ENCODE measurements at regions not wholly inside any gene's neighbourhood (a gene's known extent, or its start where the extent isn't known, plus 50 kb on each side); places are given as distances from the start of the nearest gene placed in this dataset.

- Histone ChIP-seq H3K27me3 (ENCODE audit: control insufficient read depth in 5 of 5, insufficient read depth in 4 of 5, low read length in 5 of 5) (no peaks in the 10 kb centered on the region), H3K9me3 (ENCODE audit: control insufficient read depth in 5 of 5, low read length in 5 of 5) (no peaks in the 10 kb centered on the region), H3K9ac (ENCODE audit: low read length in 5 of 5) (no peak overlapping the region), H3K36me3 (ENCODE audit: control insufficient read depth in 5 of 5, insufficient read depth in 5 of 5, low read length in 5 of 5) (no peaks in the 10 kb centered on the region), H3K27ac (ENCODE audit: low read depth, low read length) (no peak overlapping the region), H3K4me1 (ENCODE audit: control insufficient read depth in 5 of 5, insufficient read depth in 5 of 5, low read length in 5 of 5) (no peaks in the 10 kb centered on the region), H3K4me3 (ENCODE audit: low read depth in 1 of 5, low read length in 5 of 5) (no peak overlapping the region)
These were observed 282.5 kb downstream of the KCNA4 start for GRCh38 chr11:29734287-29734686.

- Histone ChIP-seq H3K4me3 (ENCODE audit: low read depth in 1 of 5, low read length in 5 of 5) (no peak overlapping the region), H3K27me3 (ENCODE audit: control insufficient read depth in 5 of 5, insufficient read depth in 4 of 5, low read length in 5 of 5) (no peaks in the 10 kb centered on the region), H3K4me1 (ENCODE audit: control insufficient read depth in 5 of 5, insufficient read depth in 5 of 5, low read length in 5 of 5) (no peaks in the 10 kb centered on the region), H3K36me3 (ENCODE audit: control insufficient read depth in 5 of 5, insufficient read depth in 5 of 5, low read length in 5 of 5) (no peaks in the 10 kb centered on the region), H3K9ac (ENCODE audit: low read length in 5 of 5) (no peak overlapping the region), H3K9me3 (ENCODE audit: control insufficient read depth in 5 of 5, low read length in 5 of 5) (no peaks in the 10 kb centered on the region), H3K27ac (ENCODE audit: low read depth, low read length) (no peak overlapping the region)
These were observed 303.0 kb downstream of the KCNA4 start for GRCh38 chr11:29713831-29714320.

GRCh38 chr11:29712616-29713015, 304.2 kb downstream of the KCNA4 start:
- Histone ChIP-seq H3K36me3 (ENCODE audit: control insufficient read depth in 5 of 5, insufficient read depth in 5 of 5, low read length in 5 of 5) (no peaks in the 10 kb centered on the region), H3K9me3 (ENCODE audit: control insufficient read depth in 5 of 5, low read length in 5 of 5) (no peaks in the 10 kb centered on the region), H3K4me3 (ENCODE audit: low read depth in 1 of 5, low read length in 5 of 5) (no peak overlapping the region), H3K4me1 (ENCODE audit: control insufficient read depth in 5 of 5, insufficient read depth in 5 of 5, low read length in 5 of 5) (no peaks in the 10 kb centered on the region), H3K27me3 (ENCODE audit: control insufficient read depth in 5 of 5, insufficient read depth in 4 of 5, low read length in 5 of 5) (no peaks in the 10 kb centered on the region), H3K27ac (ENCODE audit: low read depth, low read length) (no peak overlapping the region), H3K9ac (ENCODE audit: low read length in 5 of 5) (no peak overlapping the region)

- Histone ChIP-seq H3K4me3 (ENCODE audit: low read depth in 1 of 5, low read length in 5 of 5) (no peak overlapping the region), H3K27me3 (ENCODE audit: control insufficient read depth in 5 of 5, insufficient read depth in 4 of 5, low read length in 5 of 5) (no peaks in the 10 kb centered on the region), H3K9ac (ENCODE audit: low read length in 5 of 5) (no peak overlapping the region), H3K9me3 (ENCODE audit: control insufficient read depth in 5 of 5, low read length in 5 of 5) (no peaks in the 10 kb centered on the region), H3K27ac (ENCODE audit: low read depth, low read length) (no peak overlapping the region), H3K36me3 (ENCODE audit: control insufficient read depth in 5 of 5, insufficient read depth in 5 of 5, low read length in 5 of 5) (no peaks in the 10 kb centered on the region), H3K4me1 (ENCODE audit: control insufficient read depth in 5 of 5, insufficient read depth in 5 of 5, low read length in 5 of 5) (no peaks in the 10 kb centered on the region)
These were observed 308.9 kb downstream of the KCNA4 start for GRCh38 chr11:29707924-29708323.

GRCh38 chr11:29685361-29685760, 331.5 kb downstream of the KCNA4 start:
- H3K9me3 ChIP-seq (ENCODE audit: control insufficient read depth in 5 of 5, low read length in 5 of 5) = peaks cover 0 to 3% (median 0%) of the 10 kb centered on the region in 5 donors
- H3K9ac ChIP-seq (ENCODE audit: low read length in 5 of 5) = no peak overlapping the region
- peaks cover 0 to 11% (median under 1%) of the 10 kb centered on the region in 5 donors for H3K4me1 ChIP-seq (ENCODE audit: control insufficient read depth in 5 of 5, insufficient read depth in 5 of 5, low read length in 5 of 5)
- H3K27ac ChIP-seq (ENCODE audit: low read depth, low read length) = no peak overlapping the region
- no peaks in the 10 kb centered on the region for H3K36me3 ChIP-seq (ENCODE audit: control insufficient read depth in 5 of 5, insufficient read depth in 5 of 5, low read length in 5 of 5)
- H3K27me3 ChIP-seq (ENCODE audit: control insufficient read depth in 5 of 5, insufficient read depth in 4 of 5, low read length in 5 of 5) = no peaks in the 10 kb centered on the region
- no peak overlapping the region for H3K4me3 ChIP-seq (ENCODE audit: low read depth in 1 of 5, low read length in 5 of 5)

- no peak overlapping the region for H3K9ac ChIP-seq (ENCODE audit: low read length in 5 of 5)
- H3K4me3 ChIP-seq (ENCODE audit: low read depth in 1 of 5, low read length in 5 of 5) = no peak overlapping the region
- H3K9me3 ChIP-seq (ENCODE audit: control insufficient read depth in 5 of 5, low read length in 5 of 5) = peaks cover 0 to 3% (median 0%) of the 10 kb centered on the region in 5 donors
- H3K36me3 ChIP-seq (ENCODE audit: control insufficient read depth in 5 of 5, insufficient read depth in 5 of 5, low read length in 5 of 5) = no peaks in the 10 kb centered on the region
- peaks cover 0 to 12% (median 3%) of the 10 kb centered on the region in 5 donors for H3K4me1 ChIP-seq (ENCODE audit: control insufficient read depth in 5 of 5, insufficient read depth in 5 of 5, low read length in 5 of 5)
- H3K27me3 ChIP-seq (ENCODE audit: control insufficient read depth in 5 of 5, insufficient read depth in 4 of 5, low read length in 5 of 5) = no peaks in the 10 kb centered on the region
- no peak overlapping the region for H3K27ac ChIP-seq (ENCODE audit: low read depth, low read length)
These were observed 334.0 kb downstream of the KCNA4 start for GRCh38 chr11:29682856-29683255.

- no peaks in the 10 kb centered on the region for H3K27me3 ChIP-seq (ENCODE audit: control insufficient read depth in 5 of 5, insufficient read depth in 4 of 5, low read length in 5 of 5)
- H3K9me3 ChIP-seq (ENCODE audit: control insufficient read depth in 5 of 5, low read length in 5 of 5) = no peaks in the 10 kb centered on the region
- no peak overlapping the region for H3K9ac ChIP-seq (ENCODE audit: low read length in 5 of 5)
- peaks cover 0 to 14% (median 3%) of the 10 kb centered on the region in 5 donors for H3K4me1 ChIP-seq (ENCODE audit: control insufficient read depth in 5 of 5, insufficient read depth in 5 of 5, low read length in 5 of 5)
- no peaks in the 10 kb centered on the region for H3K36me3 ChIP-seq (ENCODE audit: control insufficient read depth in 5 of 5, insufficient read depth in 5 of 5, low read length in 5 of 5)
- no peak overlapping the region for H3K4me3 ChIP-seq (ENCODE audit: low read depth in 1 of 5, low read length in 5 of 5)
- H3K27ac ChIP-seq (ENCODE audit: low read depth, low read length) = no peak overlapping the region
These were observed 336.8 kb downstream of the KCNA4 start for GRCh38 chr11:29679996-29680395.

GRCh38 chr11:29676993-29677392, 339.8 kb downstream of the KCNA4 start:
- H3K9ac ChIP-seq (ENCODE audit: low read length in 5 of 5) = no peak overlapping the region
- no peak overlapping the region for H3K27ac ChIP-seq (ENCODE audit: low read depth, low read length)
- H3K9me3 ChIP-seq (ENCODE audit: control insufficient read depth in 5 of 5, low read length in 5 of 5) = no peaks in the 10 kb centered on the region
- peaks cover 0 to 14% (median 3%) of the 10 kb centered on the region in 5 donors for H3K4me1 ChIP-seq (ENCODE audit: control insufficient read depth in 5 of 5, insufficient read depth in 5 of 5, low read length in 5 of 5)
- H3K4me3 ChIP-seq (ENCODE audit: low read depth in 1 of 5, low read length in 5 of 5) = no peak overlapping the region
- H3K36me3 ChIP-seq (ENCODE audit: control insufficient read depth in 5 of 5, insufficient read depth in 5 of 5, low read length in 5 of 5) = no peaks in the 10 kb centered on the region
- H3K27me3 ChIP-seq (ENCODE audit: control insufficient read depth in 5 of 5, insufficient read depth in 4 of 5, low read length in 5 of 5) = no peaks in the 10 kb centered on the region

GRCh38 chr11:29669310-29669709, 347.5 kb downstream of the KCNA4 start:
- H3K27me3 ChIP-seq (ENCODE audit: control insufficient read depth in 5 of 5, insufficient read depth in 4 of 5, low read length in 5 of 5) = no peaks in the 10 kb centered on the region
- no peaks in the 10 kb centered on the region for H3K4me1 ChIP-seq (ENCODE audit: control insufficient read depth in 5 of 5, insufficient read depth in 5 of 5, low read length in 5 of 5)
- H3K27ac ChIP-seq (ENCODE audit: low read depth, low read length) = no peak overlapping the region
- no peak overlapping the region for H3K4me3 ChIP-seq (ENCODE audit: low read depth in 1 of 5, low read length in 5 of 5)
- H3K9me3 ChIP-seq (ENCODE audit: control insufficient read depth in 5 of 5, low read length in 5 of 5) = peaks cover 0 to 6% (median 3%) of the 10 kb centered on the region in 5 donors
- H3K9ac ChIP-seq (ENCODE audit: low read length in 5 of 5) = no peak overlapping the region
- no peaks in the 10 kb centered on the region for H3K36me3 ChIP-seq (ENCODE audit: control insufficient read depth in 5 of 5, insufficient read depth in 5 of 5, low read length in 5 of 5)

- Histone ChIP-seq H3K27me3 (ENCODE audit: control insufficient read depth in 5 of 5, insufficient read depth in 4 of 5, low read length in 5 of 5) (no peaks in the 10 kb centered on the region), H3K27ac (ENCODE audit: low read depth, low read length) (no peak overlapping the region), H3K36me3 (ENCODE audit: control insufficient read depth in 5 of 5, insufficient read depth in 5 of 5, low read length in 5 of 5) (no peaks in the 10 kb centered on the region), H3K4me3 (ENCODE audit: low read depth in 1 of 5, low read length in 5 of 5) (no peak overlapping the region), H3K9ac (ENCODE audit: low read length in 5 of 5) (no peak overlapping the region), H3K9me3 (ENCODE audit: control insufficient read depth in 5 of 5, low read length in 5 of 5) (no peaks in the 10 kb centered on the region), H3K4me1 (ENCODE audit: control insufficient read depth in 5 of 5, insufficient read depth in 5 of 5, low read length in 5 of 5) (no peaks in the 10 kb centered on the region)
These were observed 359.1 kb downstream of the KCNA4 start for GRCh38 chr11:29657709-29658108.

- H3K9me3 ChIP-seq (ENCODE audit: control insufficient read depth in 5 of 5, low read length in 5 of 5) = no peaks in the 10 kb centered on the region
- no peak overlapping the region for H3K9ac ChIP-seq (ENCODE audit: low read length in 5 of 5)
- no peak overlapping the region for H3K27ac ChIP-seq (ENCODE audit: low read depth, low read length)
- no peaks in the 10 kb centered on the region for H3K36me3 ChIP-seq (ENCODE audit: control insufficient read depth in 5 of 5, insufficient read depth in 5 of 5, low read length in 5 of 5)
- no peak overlapping the region for H3K4me3 ChIP-seq (ENCODE audit: low read depth in 1 of 5, low read length in 5 of 5)
- H3K27me3 ChIP-seq (ENCODE audit: control insufficient read depth in 5 of 5, insufficient read depth in 4 of 5, low read length in 5 of 5) = no peaks in the 10 kb centered on the region
- H3K4me1 ChIP-seq (ENCODE audit: control insufficient read depth in 5 of 5, insufficient read depth in 5 of 5, low read length in 5 of 5) = no peaks in the 10 kb centered on the region
These were observed 360.2 kb downstream of the KCNA4 start for GRCh38 chr11:29656597-29656996.

Data from subcutaneous abdominal adipose tissue (tissue), 5 donors.